Renal pelvis (tissue), 1 donor: ENCODE measurements at regions not wholly inside any gene's neighbourhood (a gene's known extent, or its start where the extent isn't known, plus 50 kb on each side); places are given as distances from the start of the nearest gene placed in this dataset.
"Not testable (repeated sequence)": the region's sequence is repeated elsewhere in the genome, so short reads cannot be mapped to it uniquely, and the experiment has no call there.

Experiments used
- DNase-seq: peaks from one replicate; pipeline ENCODE4 v3.0.0-alpha.2; 2013

- not testable (repeated sequence) for DNase-seq
Measured at GRCh38 chr16:29260683-29261426, 145.7 kb downstream of the NPIPB11 start.

- DNase-seq, result not testable (repeated sequence)
Measured at GRCh38 chr16:29259635-29260457, 146.7 kb downstream of the NPIPB11 start.

- not testable (repeated sequence) for DNase-seq
Measured at GRCh38 chr16:29258946-29259634, 147.4 kb downstream of the NPIPB11 start.

- not testable (repeated sequence) for DNase-seq
Measured at GRCh38 chr16:29257419-29258336, 148.8 kb downstream of the NPIPB11 start.

- no peak for DNase-seq
Measured at GRCh38 chr16:29256501-29256981, 150.0 kb downstream of the NPIPB11 start.

- DNase-seq, result not testable (repeated sequence)
Measured at GRCh38 chr16:29255957-29256356, 150.6 kb downstream of the NPIPB11 start.

- DNase-seq, result not testable (repeated sequence)
Measured at GRCh38 chr16:29255496-29255796, 151.1 kb downstream of the NPIPB11 start.

- DNase-seq, result no peak
Measured at GRCh38 chr16:29254676-29255495, 151.6 kb downstream of the NPIPB11 start.

GRCh38 chr16:29253716-29254590, 152.6 kb downstream of the NPIPB11 start:
- not testable (repeated sequence) for DNase-seq

GRCh38 chr16:29253066-29253590, 153.4 kb downstream of the NPIPB11 start:
- DNase-seq, result not testable (repeated sequence)

GRCh38 chr16:29252311-29252710, 154.2 kb downstream of the NPIPB11 start:
- DNase-seq, result not testable (repeated sequence)

GRCh38 chr16:29251571-29252011, 154.9 kb downstream of the NPIPB11 start:
- DNase-seq, result not testable (repeated sequence)

GRCh38 chr16:29250923-29251434, 155.5 kb downstream of the NPIPB11 start:
- DNase-seq, result not testable (repeated sequence)

- DNase-seq, result not testable (repeated sequence)
Measured at GRCh38 chr16:29250469-29250868, 156.0 kb downstream of the NPIPB11 start.

GRCh38 chr16:29248940-29249318, 157.6 kb downstream of the NPIPB11 start:
- not testable (repeated sequence) for DNase-seq

- not testable (repeated sequence) for DNase-seq
Measured at GRCh38 chr16:29248306-29248939, 158.1 kb downstream of the NPIPB11 start.

GRCh38 chr16:29246091-29246490, 160.4 kb downstream of the NPIPB11 start:
- DNase-seq, result not testable (repeated sequence)

GRCh38 chr16:29237971-29238370, 168.5 kb downstream of the NPIPB11 start:
- no peak for DNase-seq
